ENCODE measurements at regions not wholly inside any gene's neighbourhood (a gene's known extent, or its start where the extent isn't known, plus 50 kb on each side); places are given as distances from the start of the nearest gene placed in this dataset.

- FAIRE-seq (no peak), DNase-seq (ENCODE audit: low read depth) (peak; percentile 56)
- H3K9me3 ChIP-seq (ENCODE audit: insufficient read depth, low read depth, low read length): no peaks in the 10 kb centered on the region
- Mint-ChIP-seq H3K27ac (ENCODE audit: unreplicated experiment) (no peak overlapping the region), H3K4me1 (ENCODE audit: low read depth, unreplicated experiment) (peaks cover 10% of the 10 kb centered on the region), H3K4me3 (ENCODE audit: unreplicated experiment) (no peak overlapping the region), H3K36me3 (ENCODE audit: low read depth, unreplicated experiment) (no peaks in the 10 kb centered on the region), H3K9me3 (ENCODE audit: unreplicated experiment) (no peaks in the 10 kb centered on the region), H3K27me3 (ENCODE audit: low read depth, unreplicated experiment) (no peaks in the 10 kb centered on the region)
- no peaks in the 10 kb centered on the region for H3K27me3 ChIP-seq (ENCODE audit: insufficient read depth, low read length)
- TF ChIP-seq EZH2 (IDR thresholded peaks at IDR 0.05; ENCODE audit: insufficient read depth, low read length): no peak
- no peak for TF ChIP-seq CTCF (IDR thresholded peaks at IDR 0.05; ENCODE audit: insufficient read depth, low read depth, low read length)
- no peaks in the 10 kb centered on the region for H4K20me1 ChIP-seq (ENCODE audit: insufficient read depth, low read length)
- H3K27ac ChIP-seq (ENCODE audit: low read depth, low read length): no peak overlapping the region
- no peak overlapping the region for H3K4me3 ChIP-seq (ENCODE audit: insufficient read depth, low read depth, low read length)
- H2AFZ ChIP-seq (ENCODE audit: low read depth, low read length): no peak overlapping the region
- peaks cover 5% of the 10 kb centered on the region for H3K4me1 ChIP-seq (ENCODE audit: insufficient read depth, low read length)
- H3K36me3 ChIP-seq (ENCODE audit: insufficient read depth, low read length): no peaks in the 10 kb centered on the region
- H3K79me2 ChIP-seq (ENCODE audit: insufficient read depth, low read length): no peaks in the 10 kb centered on the region
- H3K4me2 ChIP-seq (ENCODE audit: low read length): no peak overlapping the region
- H3K9ac ChIP-seq (ENCODE audit: low read length): no peak overlapping the region
Observed at GRCh38 chr7:15753887-15754579, 67.5 kb upstream of the MEOX2 start.

- peaks cover 6% of the 10 kb centered on the region for H3K4me1 Mint-ChIP-seq (ENCODE audit: low read depth, unreplicated experiment)
Observed at GRCh38 chr7:15752377-15752776, 65.9 kb upstream of the MEOX2 start.

More at GRCh38 chr7:15752377-15752776, 65.9 kb upstream of the MEOX2 start:
- Histone ChIP-seq H3K79me2 (ENCODE audit: insufficient read depth, low read length) (no peaks in the 10 kb centered on the region), H3K27ac (ENCODE audit: low read depth, low read length) (no peak overlapping the region), H3K4me3 (ENCODE audit: insufficient read depth, low read depth, low read length) (no peak overlapping the region), H3K27me3 (ENCODE audit: insufficient read depth, low read length) (no peaks in the 10 kb centered on the region), H3K4me1 (ENCODE audit: insufficient read depth, low read length) (peaks cover 5% of the 10 kb centered on the region), H3K9me3 (ENCODE audit: insufficient read depth, low read depth, low read length) (no peaks in the 10 kb centered on the region), H4K20me1 (ENCODE audit: insufficient read depth, low read length) (no peaks in the 10 kb centered on the region), H3K4me2 (ENCODE audit: low read length) (no peak overlapping the region), H3K36me3 (ENCODE audit: insufficient read depth, low read length) (no peaks in the 10 kb centered on the region), H3K9ac (ENCODE audit: low read length) (no peak overlapping the region), H2AFZ (ENCODE audit: low read depth, low read length) (no peak overlapping the region)
- no peaks in the 10 kb centered on the region for H3K27me3 Mint-ChIP-seq (ENCODE audit: low read depth, unreplicated experiment)
- FAIRE-seq (no peak), DNase-seq (ENCODE audit: low read depth) (no peak)
- no peaks in the 10 kb centered on the region for H3K9me3 Mint-ChIP-seq (ENCODE audit: unreplicated experiment)
- TF ChIP-seq EZH2 (IDR thresholded peaks at IDR 0.05; ENCODE audit: insufficient read depth, low read length) (no peak), CTCF (IDR thresholded peaks at IDR 0.05; ENCODE audit: insufficient read depth, low read depth, low read length) (no peak)
- H3K36me3 Mint-ChIP-seq (ENCODE audit: low read depth, unreplicated experiment): no peaks in the 10 kb centered on the region
- H3K4me3 Mint-ChIP-seq (ENCODE audit: unreplicated experiment): no peak overlapping the region
- H3K27ac Mint-ChIP-seq (ENCODE audit: unreplicated experiment): no peak overlapping the region

Data from astrocyte (in vitro differentiated cells and primary cell).